GM12865 (cell line): ENCODE measurements at regions not wholly inside any gene's neighbourhood (a gene's known extent, or its start where the extent isn't known, plus 50 kb on each side); places are given as distances from the start of the nearest gene placed in this dataset.
A peak's percentile ranks its signal among the peaks of the same experiment; 100 is the strongest.

Experiments used
- DNase-seq: peaks from one replicate; pipeline ENCODE4 v3.0.0; 2010; ENCODE audit warnings: low read depth
- H3K4me3 ChIP-seq: 2 replicates; pipeline ENCODE4 v1.5.1; 2011; ENCODE audit warnings: mild to moderate bottlenecking, low read depth, low read length, control low read depth
- CTCF ChIP-seq: IDR thresholded peaks from 2 replicates; pipeline ENCODE4 v1.5.1; 2011; ENCODE audit warnings: low read length, control low read depth, low read depth, inconsistent platforms; ENCODE audit not compliant: insufficient read depth; ENCODE audit errors: missing control alignments

DNA sequence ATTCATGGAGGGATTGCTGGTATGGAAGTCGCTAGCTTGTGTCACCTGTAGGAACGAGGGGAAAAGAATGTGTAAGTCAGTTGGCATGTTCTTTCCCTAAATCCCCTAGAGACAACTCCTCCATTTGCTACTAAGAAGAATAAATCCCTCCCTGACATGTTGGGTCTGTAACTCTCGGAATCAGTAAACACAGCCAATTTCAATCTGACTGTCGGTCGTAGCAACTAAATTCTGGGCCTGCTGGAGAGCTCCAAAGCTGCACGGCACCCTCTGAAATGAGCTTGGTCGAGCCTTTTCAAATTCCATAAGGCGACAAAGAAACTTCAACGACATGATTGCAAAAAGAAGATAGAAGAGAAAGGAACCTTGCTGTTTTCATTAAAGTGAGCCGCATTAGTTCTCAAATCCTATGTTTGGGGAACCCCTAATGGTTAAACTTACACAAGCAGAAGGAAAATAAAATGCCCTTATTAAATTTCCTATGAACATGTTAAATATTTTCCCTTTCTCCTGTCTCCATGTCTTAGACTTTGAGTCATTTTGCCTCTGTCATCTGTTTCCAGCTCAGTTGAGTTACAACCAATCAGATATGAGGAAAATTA lies 735.8 kb upstream of the WWC1 start:
- no peak for DNase-seq
- no peak for TF ChIP-seq CTCF
- no peak overlapping the region for H3K4me3 ChIP-seq

DNA sequence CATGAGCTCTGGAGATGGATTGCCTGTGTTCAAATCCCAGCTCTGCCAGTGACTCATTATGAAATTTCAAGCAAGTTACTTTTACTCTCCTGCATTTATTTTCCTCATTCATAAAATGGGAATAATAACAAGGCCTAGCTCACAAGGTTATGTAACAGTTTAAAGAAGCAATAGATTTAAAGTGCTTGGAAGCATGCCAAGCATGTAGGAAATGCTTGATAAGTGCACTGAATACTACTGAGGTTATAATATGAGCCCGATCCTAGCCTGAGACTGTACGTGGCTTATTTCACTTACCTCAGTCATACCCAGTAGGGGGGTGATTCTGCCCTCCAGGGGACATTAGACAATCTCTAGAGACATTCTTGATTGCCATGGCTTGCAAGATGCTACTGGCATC lies 734.1 kb upstream of the WWC1 start:
- TF ChIP-seq CTCF = no peak

DNA sequence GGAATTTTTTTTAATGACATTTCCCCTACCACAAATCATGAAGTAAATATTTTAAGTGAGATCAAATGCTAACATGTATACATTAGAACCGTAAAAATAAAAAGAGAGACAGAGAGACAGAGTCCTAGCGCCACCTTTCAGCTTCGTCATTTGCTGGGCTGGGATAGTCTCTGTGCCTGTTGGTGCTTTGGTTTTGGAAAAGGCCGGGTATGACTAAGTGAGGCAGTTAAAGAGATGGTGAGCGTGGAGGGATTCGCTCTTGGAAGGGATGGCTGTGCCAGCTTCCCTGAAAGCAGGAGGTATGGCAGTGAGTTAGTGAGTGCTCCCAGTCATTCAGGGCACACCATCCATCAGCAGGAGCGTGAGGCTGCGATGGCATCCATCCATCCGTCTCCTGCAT lies 729.6 kb upstream of the WWC1 start:
- no peak for DNase-seq
- TF ChIP-seq CTCF = no peak
- no peak overlapping the region for H3K4me3 ChIP-seq

More for the DNA sequence above, 734.1 kb upstream of the WWC1 start:
- no peak for DNase-seq
- H3K4me3 ChIP-seq = no peak overlapping the region

DNA sequence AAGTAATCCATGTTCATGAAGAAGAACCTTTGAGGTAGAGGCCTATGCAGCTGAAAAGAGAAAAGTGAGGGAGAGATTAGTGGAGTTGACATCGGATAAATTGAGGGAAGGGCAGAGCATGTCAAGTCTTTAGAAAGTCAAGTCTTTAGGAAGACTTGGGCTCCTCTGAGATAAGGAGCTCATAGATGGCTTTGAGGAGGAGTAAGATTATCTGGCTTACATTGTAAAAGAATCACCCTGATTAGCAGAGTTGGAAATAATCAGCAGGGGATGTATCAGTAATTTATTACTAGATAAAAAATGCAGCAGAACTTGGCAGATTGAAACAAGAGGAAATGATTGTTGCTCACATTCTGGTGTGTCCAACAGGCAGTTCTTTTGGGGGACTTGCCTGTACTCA lies 727.2 kb upstream of the WWC1 start:
- no peak for TF ChIP-seq CTCF
- DNase-seq = no peak

GRCh38 chr5:167565189-167565954 lies 726.1 kb upstream of the WWC1 start:
- no peak overlapping the region for H3K4me3 ChIP-seq
- DNase-seq = no peak
- peak; percentile 13 for TF ChIP-seq CTCF

More for the DNA sequence above, 727.2 kb upstream of the WWC1 start:
- no peak overlapping the region for H3K4me3 ChIP-seq

GRCh38 chr5:167570431-167570830 lies 721.0 kb upstream of the WWC1 start:
- no peak overlapping the region for H3K4me3 ChIP-seq
- no peak for TF ChIP-seq CTCF
- DNase-seq = no peak
